H1 (cell line): ENCODE measurements at regions not wholly inside any gene's neighbourhood (a gene's known extent, or its start where the extent isn't known, plus 50 kb on each side); places are given as distances from the start of the nearest gene placed in this dataset.

ENCODE experiments used
- CTCF ChIA-PET: fragments of 300-600 bp; sonication (Branson Sonifier 250); formaldehyde crosslinking; loops from one replicate; lab custom pipeline; 2021; ENCODE audit not compliant: partially characterized antibody; lab: Charles Lee
- POLR2A ChIA-PET: fragments of 300-600 bp; sonication (Branson Sonifier 250); formaldehyde crosslinking; loops from one replicate; lab custom pipeline; 2021; ENCODE audit warnings: inconsistent platforms; ENCODE audit not compliant: partially characterized antibody; lab: Charles Lee
- DNase-seq, 2 experiments: peaks; one replicate each; pipeline versions ENCODE4 v3.0.0 to v3.0.0-alpha.2; 2010 to 2022; ENCODE audit warnings: low spot score in 2 of 2, low read depth in 1 of 2, mixed read lengths in 1 of 2
- FAIRE-seq: peaks from 2 replicates; lab custom pipeline; 2011; peaks lifted over from hg19 to GRCh38; lab: Jason Lieb, UNC
- H2AFZ ChIP-seq: 2 replicates; pipeline ENCODE4 v1.8.1; 2012; ENCODE audit warnings: low read length, inconsistent platforms
- H2AK5ac ChIP-seq: 2 replicates; pipeline ENCODE4 v1.6.1; 2013; ENCODE audit warnings: low read depth, low read length
- H2BK120ac ChIP-seq: replicated peaks from 2 replicates; pipeline ENCODE3; 2013; ENCODE audit warnings: low read depth, low read length, inconsistent platforms
- H2BK12ac ChIP-seq: 2 replicates; pipeline ENCODE4 v1.6.1; 2013; ENCODE audit warnings: low read depth, low read length
- H2BK15ac ChIP-seq: 2 replicates; pipeline ENCODE4 v1.6.1; 2013; ENCODE audit warnings: low read length
- H2BK20ac ChIP-seq: 2 replicates; pipeline ENCODE4 v1.6.1; 2013; ENCODE audit warnings: low read length
- H2BK5ac ChIP-seq: 2 replicates; pipeline ENCODE4 v1.6.1; 2013; ENCODE audit warnings: low read depth, low read length
- H3K14ac ChIP-seq: 2 replicates; pipeline ENCODE4 v1.6.1; 2013; ENCODE audit warnings: inconsistent platforms; ENCODE audit not compliant: insufficient read length
- H3K18ac ChIP-seq: 2 replicates; pipeline ENCODE4 v1.6.1; 2013; ENCODE audit warnings: low read length; ENCODE audit errors: extremely low read depth
- H3K23ac ChIP-seq: 2 replicates; pipeline ENCODE4 v1.6.1; 2013; ENCODE audit warnings: inconsistent platforms; ENCODE audit not compliant: insufficient read length
- H3K23me2 ChIP-seq: 2 replicates; pipeline ENCODE4 v1.6.1; 2013; ENCODE audit warnings: low read depth, low read length
- H3K27ac ChIP-seq: 2 replicates; pipeline ENCODE4 v1.6.1; 2011; ENCODE audit warnings: low read depth, low read length, inconsistent platforms
- H3K27me3 ChIP-seq, 4 experiments: replicated peaks in 1 of 4; 1 replicate in 1 of 4; 2 replicates in 3 of 4; pipeline versions ENCODE4 v1.6.1 to v1.8.1; 2011 to 2013; ENCODE audit warnings: low read length in 3 of 4, mild to moderate bottlenecking in 3 of 4, inconsistent platforms in 2 of 4, mixed read lengths in 2 of 4, moderate library complexity in 1 of 4; ENCODE audit not compliant: control insufficient read depth in 3 of 4, insufficient read depth in 3 of 4; ENCODE audit errors: extremely low read depth in 1 of 4
- H3K36me3 ChIP-seq, 4 experiments: 2 replicates each; pipeline versions ENCODE4 v1.6.1 to v1.8.1; 2011 to 2013; ENCODE audit warnings: mild to moderate bottlenecking in 4 of 4, low read length in 3 of 4, moderate library complexity in 2 of 4, control low read depth in 1 of 4, inconsistent platforms in 1 of 4; ENCODE audit not compliant: insufficient read depth in 4 of 4, control insufficient read depth in 2 of 4
- H3K4ac ChIP-seq: replicated peaks from 2 replicates; pipeline ENCODE3; 2013; ENCODE audit warnings: low read length, low read depth, mixed read lengths, inconsistent platforms; ENCODE audit not compliant: insufficient read length
- H3K4me1 ChIP-seq, 4 experiments: replicated peaks in 1 of 4; 1 replicate in 1 of 4; 2 replicates in 3 of 4; pipeline versions ENCODE4 v1.6.1 to v1.8.1; 2011 to 2013; ENCODE audit warnings: low read length in 3 of 4, inconsistent platforms in 2 of 4, mixed read lengths in 1 of 4; ENCODE audit not compliant: insufficient read depth in 4 of 4, control insufficient read depth in 3 of 4
- H3K4me2 ChIP-seq, 2 experiments: 2 replicates each; pipeline versions ENCODE4 v1.6.1 to v1.8.1; 2011 to 2013; ENCODE audit warnings: low read depth in 2 of 2, low read length in 2 of 2, control low read depth in 1 of 2, inconsistent platforms in 1 of 2, mild to moderate bottlenecking in 1 of 2; ENCODE audit not compliant: insufficient read depth in 1 of 2
- H3K4me3 ChIP-seq, 4 experiments: fragments of 200-600, 300-600 bp in 1 of 4; sonication (generic), shearing (Covaris generic), sonication (Bioruptor Twin) in 1 of 4; 2 replicates each; pipeline versions ENCODE4 v1.5.1 to v1.8.1; 2011 to 2016; ENCODE audit warnings: low read length in 4 of 4, low read depth in 3 of 4, control low read depth in 2 of 4, inconsistent platforms in 2 of 4, mild to moderate bottlenecking in 2 of 4, mixed read lengths in 1 of 4, moderate library complexity in 1 of 4; ENCODE audit not compliant: insufficient read depth in 2 of 4; ENCODE audit errors: extremely low read depth in 1 of 4
- H3K56ac ChIP-seq: replicated peaks from 2 replicates; pipeline ENCODE3; 2013; ENCODE audit warnings: low read depth, mild to moderate bottlenecking, mixed read lengths, low read length, inconsistent platforms; ENCODE audit not compliant: insufficient read length
- H3K79me1 ChIP-seq: 2 replicates; pipeline ENCODE4 v1.6.1; 2013; ENCODE audit warnings: low read depth, low read length, control low read depth
- H3K79me2 ChIP-seq, 2 experiments: 2 replicates each; pipeline versions ENCODE4 v1.6.1 to v1.8.1; 2012 to 2013; ENCODE audit warnings: low read length in 2 of 2, mild to moderate bottlenecking in 2 of 2, inconsistent platforms in 1 of 2; ENCODE audit not compliant: insufficient read depth in 2 of 2, control insufficient read depth in 1 of 2
- H3K9ac ChIP-seq, 4 experiments: replicated peaks in 1 of 4; 1 replicate in 1 of 4; 2 replicates in 3 of 4; pipeline versions ENCODE4 v1.6.1 to v1.8.1; 2011 to 2013; ENCODE audit warnings: low read depth in 3 of 4, low read length in 3 of 4, control low read depth in 2 of 4, mild to moderate bottlenecking in 2 of 4, moderate library complexity in 2 of 4, inconsistent platforms in 1 of 4; ENCODE audit errors: extremely low read depth in 1 of 4
- H3K9me3 ChIP-seq, 2 experiments: 2 replicates each; pipeline versions ENCODE4 v1.6.1 to v1.8.1; 2012 to 2013; ENCODE audit warnings: mild to moderate bottlenecking in 2 of 2, moderate library complexity in 2 of 2, control low read depth in 1 of 2, inconsistent platforms in 1 of 2, low read depth in 1 of 2, low read length in 1 of 2, mixed read lengths in 1 of 2; ENCODE audit not compliant: insufficient read depth in 2 of 2
- H4K20me1 ChIP-seq, 2 experiments: replicated peaks in 1 of 2; 2 replicates each; pipeline versions ENCODE3 to v1.8.1; 2011 to 2013; ENCODE audit warnings: inconsistent platforms in 2 of 2, low read length in 2 of 2, mild to moderate bottlenecking in 1 of 2; ENCODE audit not compliant: insufficient read depth in 2 of 2, control insufficient read depth in 1 of 2
- H4K5ac ChIP-seq: 2 replicates; pipeline ENCODE4 v1.6.1; 2013; ENCODE audit warnings: low read length, low read depth, mixed read lengths, inconsistent platforms; ENCODE audit not compliant: insufficient read length
- H4K8ac ChIP-seq: 2 replicates; pipeline ENCODE4 v1.8.0; 2013; ENCODE audit warnings: mild to moderate bottlenecking, moderate library complexity, low read length, inconsistent platforms; ENCODE audit not compliant: insufficient read depth; ENCODE audit errors: extremely low read depth
- H4K91ac ChIP-seq: replicated peaks from 2 replicates; pipeline ENCODE3; 2013; ENCODE audit warnings: low read length, mixed read lengths, inconsistent platforms; ENCODE audit not compliant: insufficient read length
- GABPA ChIP-seq: IDR thresholded peaks from 2 replicates; pipeline ENCODE4 v1.6.1; 2011; ENCODE audit warnings: mild to moderate bottlenecking, low read length, moderate library complexity, borderline replicate concordance; ENCODE audit not compliant: insufficient read depth
- JUN ChIP-seq: IDR thresholded peaks from 2 replicates; pipeline ENCODE4 v1.6.1; 2011; ENCODE audit warnings: low read depth, mild to moderate bottlenecking, improper control_type of control experiment, low read length
- USF2 ChIP-seq: IDR thresholded peaks from 2 replicates; pipeline ENCODE4 v1.6.1; 2011; ENCODE audit warnings: low read length, improper control_type of control experiment
- WGBS, 2 experiments: shearing (Covaris generic) in 1 of 2; methylation state at CpG; one replicate each; pipeline versions ENCODE4 v1.1.6 to v1.1.7; 2013 to 2015; ENCODE audit warnings: low lambda C conversion rate in 2 of 2, mixed read lengths in 2 of 2, inconsistent platforms in 1 of 2, low coverage in 1 of 2, missing lambda C conversion rate in 1 of 2; ENCODE audit not compliant: insufficient replicate concordance in 2 of 2, insufficient coverage in 1 of 2, insufficient read length in 1 of 2; ENCODE audit errors: extremely low coverage in 1 of 2, missing lambda C conversion rate in 1 of 2; 5-methylcytosine and 5-hydroxymethylcytosine counted together

DNA sequence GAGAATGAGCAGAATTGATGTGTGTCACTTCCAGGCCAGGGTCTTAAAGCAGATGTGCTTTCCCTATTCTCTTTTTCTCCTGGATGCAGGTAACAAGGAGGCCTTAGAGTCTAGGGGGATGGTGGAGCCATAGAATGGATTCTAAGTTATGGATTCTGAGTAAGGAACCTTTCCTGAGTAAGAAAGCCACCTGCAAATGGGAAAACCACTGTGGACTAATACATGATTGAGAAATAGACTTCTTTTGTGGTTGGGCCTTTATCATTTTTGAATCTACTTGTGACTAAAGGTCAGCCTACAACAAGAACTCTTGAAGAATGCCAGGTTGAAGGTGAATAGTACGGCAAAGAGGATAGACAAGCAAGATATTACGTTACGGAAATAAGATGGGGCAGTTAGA is 116.1 kb downstream of the CDC7 start:
- no peak for FAIRE-seq
- 91% methylated on average over 3 of the region's 3 CpGs; no CpG with 5 or more reads in 1 of the 2 experiments for WGBS, 2 experiments
- H3K23ac ChIP-seq, result no peak overlapping the region
- TF ChIP-seq JUN (no peak), GABPA (no peak), USF2 (no peak)
- no peaks in the 10 kb centered on the region; a peak in 1 of 8 replicates for H3K36me3 ChIP-seq
- no peak overlapping the region for H4K8ac ChIP-seq
- H3K27me3 ChIP-seq, result no peaks in the 10 kb centered on the region
- no peak overlapping the region for H3K4me3 ChIP-seq
- H4K20me1 ChIP-seq, result no peaks in the 10 kb centered on the region
- DNase-seq, result no peak
- H3K56ac ChIP-seq, result no peak overlapping the region
- no peak overlapping the region for H3K27ac ChIP-seq
- H2AFZ ChIP-seq, result no peak overlapping the region
- no peak overlapping the region for H2BK5ac ChIP-seq
- CTCF ChIA-PET, result interaction anchor here (1.0 kb wide), 1 partner anchor 147 kb away, joined by 4 read pairs; no protein-coding TSS in a partner anchor
- no peak overlapping the region for H2AK5ac ChIP-seq
- H4K91ac ChIP-seq, result no peak overlapping the region
- no peak overlapping the region for H3K14ac ChIP-seq
- POLR2A ChIA-PET, result no interaction called here
- no peak overlapping the region for H2BK15ac ChIP-seq
- no peak overlapping the region for H3K9ac ChIP-seq
- no peak overlapping the region for H2BK120ac ChIP-seq
- no peaks in the 10 kb centered on the region for H3K9me3 ChIP-seq
- peaks cover 0 to 10% (median 5%) of the 10 kb centered on the region in 4 experiments; a peak in 4 of 7 replicates for H3K4me1 ChIP-seq
- no peak overlapping the region for H4K5ac ChIP-seq
- no peak overlapping the region for H3K4ac ChIP-seq
- no peaks in the 10 kb centered on the region for H3K23me2 ChIP-seq
- H3K79me2 ChIP-seq, result no peaks in the 10 kb centered on the region
- no peak overlapping the region for H3K18ac ChIP-seq
- no peak overlapping the region for H2BK12ac ChIP-seq
- no peak overlapping the region for H2BK20ac ChIP-seq
- no peak overlapping the region for H3K4me2 ChIP-seq
- no peaks in the 10 kb centered on the region for H3K79me1 ChIP-seq
